Stimulated activated CD4-positive, alpha-beta T cell treated with anti-CD3 and anti-CD28 coated beads, Interleukin-2, amount 100 ng/mL, for 24 hours (primary cell): ENCODE measurements at regions not wholly inside any gene's neighbourhood (a gene's known extent, or its start where the extent isn't known, plus 50 kb on each side); places are given as distances from the start of the nearest gene placed in this dataset.

Experiments
- DNase-seq, 2 donors: peaks; one replicate each; pipeline ENCODE4 v3.0.0-alpha.2; 2020

DNA sequence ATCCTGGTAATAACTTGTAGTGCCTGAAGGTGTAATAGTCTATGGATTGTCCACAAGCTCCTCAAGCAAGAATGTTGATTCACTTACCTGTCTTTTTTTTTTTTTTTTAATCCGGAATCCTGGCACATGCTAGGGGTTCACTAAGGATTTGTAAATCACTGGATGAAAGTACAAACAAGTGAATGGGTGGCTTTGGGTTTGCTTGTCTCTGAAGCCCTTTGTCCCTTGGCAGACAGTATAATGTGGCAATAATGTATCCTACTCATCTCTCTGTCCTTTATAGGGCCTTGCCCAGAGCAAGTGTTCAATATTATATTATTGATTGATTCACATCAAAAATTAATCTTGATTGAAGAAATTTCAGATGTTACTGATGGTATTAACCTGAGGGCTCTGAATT, 334.0 kb upstream of the CPEB2 start:
- no peak for DNase-seq

DNA sequence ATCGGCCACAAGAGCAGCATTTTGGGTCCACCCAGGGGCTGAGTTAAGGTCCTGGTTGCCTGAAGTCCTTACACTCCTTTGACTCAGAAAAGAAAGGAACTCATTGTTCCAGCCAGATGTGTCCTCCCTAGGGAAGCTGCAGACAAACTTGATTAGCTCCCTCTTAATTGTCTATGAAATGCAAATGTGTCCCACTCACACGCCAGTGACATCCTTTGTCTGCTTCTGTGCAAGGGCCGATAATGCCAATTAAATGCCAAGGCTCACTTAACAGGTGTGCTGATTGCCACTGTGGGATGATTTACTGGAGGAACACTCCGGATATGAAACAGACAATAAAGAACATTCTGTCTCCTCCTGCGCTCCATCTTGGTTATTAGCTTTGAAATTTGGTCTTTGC, 332.9 kb upstream of the CPEB2 start:
- DNase-seq, result no peak

DNA sequence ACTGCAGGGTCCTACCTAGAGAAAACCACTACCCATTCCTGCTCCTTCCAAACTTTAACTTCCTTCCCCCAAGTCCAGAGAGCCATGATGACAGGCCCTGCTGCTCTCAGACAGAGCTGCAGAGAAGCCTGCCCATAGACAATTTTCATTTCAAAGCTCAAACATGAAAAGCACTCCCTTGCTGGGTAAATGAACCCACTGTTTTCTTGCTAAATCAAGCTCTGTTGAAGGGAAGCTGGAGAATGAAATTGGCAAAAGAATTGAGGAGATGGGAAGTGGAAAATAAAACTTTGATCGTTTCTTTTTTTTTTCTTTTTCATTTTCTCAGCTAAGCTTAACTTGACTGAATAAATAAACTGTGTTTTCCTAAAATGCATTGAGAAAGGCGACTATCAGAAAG, 331.1 kb upstream of the CPEB2 start:
- no peak for DNase-seq

DNA sequence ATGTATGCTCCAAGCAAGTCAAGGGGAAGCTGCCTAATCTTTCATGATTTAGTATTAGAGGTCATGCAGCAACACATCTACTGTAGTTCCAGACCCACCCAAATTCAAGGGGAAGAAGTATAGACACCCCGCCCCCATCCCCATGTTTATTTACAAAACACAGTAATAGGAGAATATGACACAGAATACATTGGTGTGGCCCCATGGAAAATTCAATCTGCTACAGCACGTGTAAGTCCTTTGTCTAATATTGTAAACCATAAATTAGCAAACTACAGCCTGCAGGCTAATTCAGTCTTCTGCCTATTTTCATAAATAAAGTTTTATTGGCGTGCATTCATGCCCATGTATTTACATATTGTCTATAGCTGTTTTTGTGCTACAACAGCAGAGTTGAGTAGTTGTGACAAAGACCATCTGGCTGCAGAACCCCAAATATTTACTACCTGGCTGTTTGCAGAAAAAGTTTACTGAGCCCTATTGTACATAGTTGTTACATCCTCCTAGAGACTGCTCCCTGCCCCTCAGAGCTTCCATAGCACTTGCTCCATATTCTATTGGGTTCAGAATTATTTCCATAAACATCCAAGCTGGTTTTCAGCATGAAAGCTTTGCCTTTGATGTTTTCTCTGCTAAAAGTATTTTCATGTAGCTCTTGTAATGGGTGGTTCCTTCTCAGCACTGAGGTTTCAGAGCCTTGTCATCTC, 326.8 kb upstream of the CPEB2 start:
- DNase-seq, result no peak

DNA sequence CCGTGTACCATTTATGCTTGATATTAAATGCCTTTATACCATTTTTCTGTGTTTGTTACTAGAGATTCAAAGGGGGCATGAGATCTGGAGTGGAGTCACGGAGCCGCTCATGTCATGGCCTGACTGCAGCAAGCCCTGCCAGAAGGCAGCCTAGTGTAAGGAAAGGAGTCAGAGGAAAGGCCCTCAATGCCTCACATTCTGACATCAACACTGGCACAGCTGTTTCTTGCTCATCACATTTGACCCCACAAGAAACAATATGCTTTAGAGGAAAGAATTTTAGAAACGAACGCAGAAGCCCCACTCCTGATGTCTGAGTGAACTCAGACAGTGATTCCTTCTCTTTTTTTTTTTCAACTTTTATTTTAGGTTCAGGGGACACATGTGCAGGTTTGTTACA, 322.4 kb upstream of the CPEB2 start:
- DNase-seq, result no peak

DNA sequence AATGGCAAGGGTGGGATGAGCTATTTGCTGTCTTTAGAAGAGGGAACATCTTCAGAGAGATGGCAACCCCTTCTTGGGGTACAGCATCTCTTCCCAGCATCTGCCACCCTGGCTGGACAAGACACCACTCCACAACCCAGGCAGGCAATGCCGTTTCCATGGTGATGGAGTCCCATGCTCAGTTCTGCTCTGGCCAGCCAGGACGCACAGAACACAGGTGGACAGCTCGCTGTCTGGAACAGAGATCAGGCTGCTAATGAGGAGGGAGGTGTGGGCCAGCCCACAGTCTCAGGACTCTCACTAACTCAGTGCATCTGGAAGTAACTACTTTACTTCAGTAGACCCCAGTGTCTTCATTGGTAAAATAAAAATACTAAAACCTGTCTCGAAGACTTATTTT, 321.0 kb upstream of the CPEB2 start:
- no peak for DNase-seq

DNA sequence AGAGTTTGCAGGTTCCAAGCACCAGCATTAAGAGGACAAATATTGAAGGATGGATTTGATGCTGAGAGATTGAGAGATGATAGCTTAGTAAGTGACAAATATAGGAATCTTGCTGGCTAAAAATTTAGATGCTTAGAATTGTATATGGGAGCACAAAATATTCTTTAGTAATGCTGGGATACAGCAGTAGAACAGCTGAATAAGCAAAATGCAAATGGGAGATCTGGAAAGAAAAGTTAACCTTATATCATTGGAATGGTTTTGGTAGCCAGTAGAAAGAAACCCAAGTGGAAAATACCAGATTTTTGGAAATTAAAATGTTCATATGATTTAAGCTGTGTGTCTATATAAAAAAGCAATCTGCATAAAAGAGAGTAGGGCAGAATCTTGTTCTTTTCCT, 308.6 kb upstream of the CPEB2 start:
- no peak for DNase-seq

DNA sequence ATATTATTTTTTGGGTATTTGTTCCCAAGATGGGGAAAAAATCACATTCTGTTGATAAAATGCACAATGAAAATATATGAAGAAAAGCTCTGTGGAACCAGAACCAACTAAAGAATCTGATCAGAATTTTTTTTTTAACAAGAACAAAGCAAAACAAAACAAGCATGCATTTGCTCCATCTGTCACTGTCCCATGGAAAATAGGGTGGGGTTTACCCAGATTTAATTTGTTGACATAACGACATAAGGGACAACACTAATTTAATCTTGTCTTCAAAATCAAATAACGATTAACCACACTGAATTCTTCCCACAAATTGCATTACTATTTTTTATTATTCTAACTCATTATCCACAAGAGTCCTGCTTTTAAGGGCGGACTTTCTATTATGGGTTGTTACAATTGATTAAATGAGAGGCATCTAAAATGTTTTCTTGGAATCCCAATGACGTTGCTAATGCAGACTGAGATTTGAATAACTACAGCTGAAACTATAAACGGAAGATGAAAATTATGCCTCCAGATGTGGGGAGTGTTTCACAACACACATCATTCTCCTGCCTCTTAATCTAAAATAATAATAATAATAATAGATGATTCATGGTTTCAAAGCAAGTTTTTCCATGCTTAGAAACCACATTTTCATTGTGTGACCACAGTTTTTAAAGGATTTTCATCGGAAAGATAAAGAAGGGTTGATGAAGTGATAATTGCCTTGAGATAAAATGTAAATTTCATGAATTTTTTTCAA, 307.0 kb upstream of the CPEB2 start:
- DNase-seq, result no peak

DNA sequence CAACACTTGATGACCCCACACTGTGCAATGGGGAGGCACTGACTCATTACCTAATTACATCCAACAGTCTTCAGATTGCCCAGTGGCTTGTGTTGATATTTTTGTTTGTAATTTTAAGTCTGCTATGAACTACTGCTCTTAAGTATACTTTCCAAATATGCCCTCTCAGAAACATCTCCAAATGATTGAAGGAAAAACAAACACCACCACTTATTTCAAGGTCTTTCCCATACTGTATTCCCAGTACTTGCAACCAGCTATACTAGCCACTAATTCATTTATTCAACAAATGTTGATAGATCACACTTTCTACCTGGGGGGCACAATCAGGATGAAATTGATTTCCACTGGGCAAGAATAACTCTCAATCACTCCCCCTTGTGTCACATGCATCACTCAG, 302.2 kb upstream of the CPEB2 start:
- no peak for DNase-seq

DNA sequence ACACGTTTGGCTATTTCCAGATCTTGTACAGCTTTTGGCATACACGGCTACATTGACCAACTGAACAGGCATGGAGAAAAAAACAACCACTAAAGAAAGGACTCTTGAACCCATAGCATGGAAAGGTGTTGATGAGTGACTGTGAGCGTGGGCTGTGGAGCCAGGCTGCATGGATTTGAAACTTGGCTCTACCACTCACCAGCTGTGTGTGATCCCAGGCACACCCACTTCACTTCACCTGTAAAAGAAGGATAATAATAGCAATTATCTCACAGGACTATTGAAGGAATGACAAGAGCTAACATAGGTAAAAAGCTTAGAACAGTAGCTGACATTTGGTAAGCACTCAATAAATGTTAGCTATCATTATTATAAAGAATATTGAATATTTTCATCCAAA, 301.7 kb upstream of the CPEB2 start:
- no peak for DNase-seq

DNA sequence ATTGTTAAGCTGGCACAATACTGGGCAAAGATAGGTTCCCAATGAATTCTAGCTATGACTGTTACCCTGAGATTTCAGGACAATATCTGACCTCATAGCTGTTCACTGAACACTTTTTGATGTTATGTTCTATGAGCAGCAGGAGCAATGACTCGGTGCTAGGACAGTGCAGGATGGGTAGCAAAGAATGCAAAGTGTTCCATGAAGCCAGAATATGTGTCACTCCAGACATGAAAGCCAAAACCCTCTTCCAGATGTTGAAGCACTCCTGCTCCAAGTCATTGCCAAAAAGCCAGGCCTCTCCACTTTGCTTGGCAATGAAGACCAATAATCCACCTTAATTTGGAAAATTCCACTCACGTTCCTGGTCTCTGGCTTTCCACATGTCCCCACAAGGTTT, 300.9 kb upstream of the CPEB2 start:
- no peak for DNase-seq

DNA sequence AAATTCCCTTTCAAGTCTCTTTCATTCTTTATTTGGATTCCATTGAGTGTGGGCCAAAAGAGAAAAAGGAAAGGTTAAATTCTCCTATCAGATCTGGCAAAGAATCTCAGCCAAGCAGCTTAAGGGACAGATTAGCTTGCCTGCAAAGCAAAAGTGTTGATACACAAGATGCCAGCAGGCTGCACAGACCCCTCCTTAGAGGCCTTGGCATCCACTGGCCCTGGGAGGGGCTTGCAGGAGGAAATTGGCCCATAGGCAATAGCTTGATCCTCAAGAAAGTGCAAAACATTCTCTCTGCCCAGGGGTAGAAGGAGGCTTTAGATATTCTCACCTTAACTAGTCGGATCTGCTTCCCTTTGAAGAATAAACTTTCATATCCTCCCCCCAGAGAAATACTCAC, 300.4 kb upstream of the CPEB2 start:
- no peak for DNase-seq

DNA sequence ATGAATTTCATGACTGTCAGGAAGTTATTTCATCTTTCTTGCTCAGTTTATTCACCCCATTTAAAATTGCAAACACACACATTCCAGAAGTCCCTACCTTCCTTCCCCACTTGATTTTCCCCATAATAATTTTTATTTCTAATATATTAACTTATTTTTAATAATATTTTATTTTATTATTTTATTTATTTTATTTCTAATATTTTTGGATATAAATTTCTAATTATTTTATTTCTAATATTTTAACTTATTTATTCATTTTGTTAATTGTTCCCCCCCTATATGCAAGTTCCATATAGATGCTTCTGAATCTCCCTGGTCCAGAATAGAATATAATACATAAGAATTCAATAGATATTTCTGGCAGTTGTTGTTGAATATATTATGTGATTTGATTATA, 293.7 kb upstream of the CPEB2 start:
- DNase-seq, result no peak

DNA sequence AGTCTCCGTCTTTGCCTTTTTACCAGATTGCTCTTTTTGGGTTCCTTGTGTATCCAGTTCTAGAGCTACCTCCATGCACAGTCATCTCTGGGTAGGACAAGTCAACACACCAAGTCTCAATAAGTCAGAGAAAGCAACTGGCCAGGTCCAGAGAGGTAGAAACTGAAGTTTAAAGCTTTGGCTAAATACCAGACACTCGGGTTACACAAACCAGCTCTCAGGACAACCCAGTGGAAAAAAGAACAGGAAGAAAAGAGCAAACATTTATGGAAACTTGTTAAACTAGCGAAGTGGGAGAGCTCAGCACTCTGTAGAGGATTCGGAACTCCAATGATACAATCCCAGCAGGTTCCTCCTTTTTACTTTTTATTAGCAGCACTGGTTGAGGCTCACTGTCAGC, 291.0 kb upstream of the CPEB2 start:
- DNase-seq, result no peak

DNA sequence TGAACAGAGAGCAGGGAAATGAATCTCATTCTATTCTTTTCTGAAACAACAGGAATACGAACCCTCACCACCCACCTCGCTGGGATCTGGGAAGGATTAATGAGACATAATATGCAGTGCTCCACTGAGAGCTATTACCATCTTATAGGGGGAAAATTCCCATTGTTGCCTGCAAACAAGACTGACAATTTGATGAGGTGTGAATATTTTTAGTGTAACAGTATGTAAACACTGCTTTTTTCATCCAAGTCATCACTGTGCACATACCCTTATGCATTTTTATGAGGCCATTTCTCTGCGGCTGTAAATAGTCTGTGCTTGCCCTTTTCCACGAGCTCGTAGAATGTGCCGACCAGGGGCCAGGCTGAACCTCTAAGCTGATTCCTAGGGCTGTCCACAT, 285.6 kb upstream of the CPEB2 start:
- DNase-seq, result no peak

DNA sequence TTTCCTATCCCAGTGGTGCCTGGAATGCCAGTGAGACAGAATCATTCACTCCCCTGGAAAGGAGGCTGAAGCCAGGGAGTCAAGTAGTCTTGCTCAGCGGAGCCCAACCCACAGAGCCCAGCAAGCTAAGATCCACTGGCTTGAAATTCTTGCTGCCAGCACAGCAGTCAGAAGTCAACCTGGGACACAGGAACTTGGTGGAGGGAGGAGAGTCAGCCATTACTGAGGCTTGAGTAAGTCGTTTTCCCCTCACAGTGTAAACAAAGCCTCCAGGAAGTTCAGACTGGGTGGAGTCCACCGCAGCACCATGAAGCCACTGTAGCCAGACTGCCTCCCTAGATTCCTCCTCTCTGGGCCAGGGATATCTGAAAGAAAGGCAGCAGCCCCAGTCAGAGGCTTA, 283.2 kb upstream of the CPEB2 start:
- DNase-seq, result no peak

DNA sequence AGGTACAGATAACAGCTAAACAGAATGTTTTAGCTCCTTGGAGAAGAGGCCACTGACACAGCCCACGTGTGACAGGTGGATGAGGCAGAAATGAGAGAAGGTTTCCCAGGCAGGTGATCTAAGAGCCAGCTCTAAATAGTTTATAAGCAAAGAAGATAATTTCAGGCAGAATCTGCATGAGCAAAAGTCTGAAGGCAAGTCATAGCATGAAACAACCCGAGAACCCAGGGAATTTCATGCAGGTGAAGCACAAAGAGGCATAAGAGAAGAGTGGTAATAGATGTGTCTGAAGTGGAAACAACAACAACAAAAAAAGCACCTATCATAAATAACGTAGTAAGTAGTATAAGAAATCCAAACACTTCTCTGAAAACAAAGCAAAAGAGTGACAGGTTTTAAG, 275.8 kb upstream of the CPEB2 start:
- no peak for DNase-seq

DNA sequence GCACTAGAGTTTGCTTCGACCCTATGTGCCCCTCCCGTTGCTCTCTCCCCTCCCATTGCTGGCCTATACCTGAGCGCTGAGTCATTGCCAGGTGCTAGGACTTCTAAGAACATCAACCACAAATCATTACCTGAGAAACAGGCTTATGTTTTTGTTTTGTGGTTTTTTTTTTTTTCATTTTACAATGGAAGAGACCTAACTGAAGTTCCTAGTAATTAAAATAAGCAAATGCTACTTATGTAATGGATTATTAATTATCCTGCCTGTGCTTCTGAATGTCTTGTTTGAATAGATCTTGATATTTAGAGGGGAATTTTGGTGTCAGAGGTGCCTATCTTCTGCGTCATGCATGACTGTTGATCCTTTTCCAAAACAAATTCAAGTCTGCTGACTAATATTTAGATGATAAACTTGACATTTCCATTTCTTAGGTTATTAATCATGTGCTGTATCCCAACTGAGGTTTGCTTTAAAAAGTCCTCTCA, 275.4 kb upstream of the CPEB2 start:
- no peak for DNase-seq

DNA sequence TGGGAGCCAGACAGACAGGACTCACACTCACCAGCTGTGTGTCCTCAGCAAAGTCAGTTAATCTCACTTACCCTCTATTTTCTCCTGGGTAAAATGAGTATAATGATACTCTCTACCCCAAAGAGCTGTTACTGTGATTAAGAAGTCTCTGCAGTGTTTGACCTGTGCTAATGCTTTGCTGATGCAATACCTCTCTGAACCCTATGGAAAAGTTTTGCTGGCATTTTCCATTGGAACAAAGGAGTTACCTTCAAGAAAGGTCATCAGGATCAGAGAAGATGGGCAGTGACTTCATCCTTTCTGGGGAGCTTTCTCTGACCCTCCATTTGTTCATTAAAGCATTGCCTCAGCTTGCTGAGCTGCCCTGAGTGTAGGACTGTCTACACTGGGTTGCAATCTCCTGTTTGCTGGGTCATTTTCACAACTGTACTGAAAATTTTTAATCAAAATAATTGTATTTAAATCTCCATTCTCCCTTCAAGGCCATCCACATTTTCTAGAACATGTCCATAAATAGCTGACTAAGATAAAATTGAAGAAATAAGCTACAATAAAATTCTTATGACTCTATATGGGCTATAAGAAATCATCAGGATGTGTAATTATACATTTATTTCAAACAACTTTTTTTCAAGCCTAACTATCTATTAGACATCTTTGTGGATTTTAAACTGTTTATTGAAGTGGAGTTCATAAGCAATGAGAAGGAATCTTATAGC, 272.8 kb upstream of the CPEB2 start:
- no peak for DNase-seq

DNA sequence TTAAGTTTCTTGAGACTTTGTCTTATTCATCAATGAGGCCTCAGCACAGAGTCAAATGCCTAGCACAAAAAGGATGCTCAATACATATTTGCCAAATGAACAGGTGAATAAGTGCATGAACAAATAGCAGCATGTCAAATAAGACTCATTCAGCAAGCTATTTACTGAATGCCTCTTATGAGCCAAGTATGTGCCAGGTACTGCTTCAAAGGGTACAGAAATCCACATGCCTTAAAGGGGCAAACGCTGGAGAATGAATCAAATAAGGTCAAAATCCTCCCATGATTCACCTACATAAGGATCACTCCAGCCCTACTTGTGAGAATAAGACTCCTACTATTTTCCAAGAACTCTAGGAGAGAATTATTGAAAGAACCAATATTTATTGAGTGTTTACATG, 260.2 kb upstream of the CPEB2 start:
- no peak for DNase-seq

DNA sequence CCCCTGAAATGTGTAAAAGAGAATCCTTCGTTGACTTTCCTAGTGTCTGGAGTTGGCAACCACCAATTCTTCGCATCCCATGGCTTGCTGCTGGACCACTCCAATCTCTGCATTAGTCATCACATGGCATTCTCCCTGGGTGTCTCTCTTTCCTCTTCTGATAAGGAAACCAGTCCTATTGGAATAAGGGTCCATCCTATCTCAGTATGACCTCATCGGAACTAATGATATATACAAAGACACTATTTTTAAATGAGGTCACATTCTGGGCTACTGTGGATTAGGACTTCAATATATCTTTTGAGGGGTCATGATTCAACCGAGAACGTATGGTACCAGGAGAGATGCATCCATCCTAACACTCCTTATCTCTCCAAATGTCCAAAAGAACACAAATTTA, 259.1 kb upstream of the CPEB2 start:
- DNase-seq, result no peak

DNA sequence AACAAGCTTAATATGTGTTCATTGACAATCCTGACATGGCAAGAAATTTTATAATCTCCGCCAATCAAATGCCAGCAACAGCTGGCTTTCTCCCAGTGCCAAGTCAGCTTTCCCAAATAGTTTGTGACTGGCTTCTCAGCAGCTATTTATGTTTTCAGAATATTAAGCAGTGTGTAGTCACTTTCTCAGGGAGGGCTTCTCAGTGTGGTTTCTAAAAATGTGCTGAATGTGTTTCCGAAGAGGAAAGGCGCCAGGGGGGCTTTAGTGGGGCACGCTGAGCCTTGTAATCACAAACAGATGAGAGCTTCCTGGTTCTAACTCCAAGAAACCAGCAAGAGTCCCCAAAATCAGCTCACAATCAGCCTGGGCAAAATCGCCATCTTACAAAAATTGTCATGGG, 258.7 kb upstream of the CPEB2 start:
- DNase-seq, result no peak

DNA sequence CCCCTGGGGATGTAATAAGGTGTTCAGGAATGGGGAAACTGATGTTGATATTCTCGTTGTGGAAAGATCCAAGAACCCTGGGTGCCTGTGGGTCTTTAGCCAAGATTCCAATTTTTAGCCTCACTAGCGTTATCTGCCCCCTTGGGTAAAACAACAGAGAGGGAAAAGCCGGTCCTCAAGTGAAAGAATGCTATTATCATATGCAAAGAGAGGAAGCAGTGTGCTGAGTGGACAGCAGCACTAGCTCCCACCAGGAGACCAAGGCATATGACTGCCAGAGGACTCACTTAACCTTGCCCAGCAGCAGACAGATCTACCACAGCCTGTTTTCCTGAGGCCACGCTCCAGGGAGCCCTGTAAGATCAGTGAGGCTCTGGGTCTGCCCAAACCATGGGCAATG, 257.9 kb upstream of the CPEB2 start:
- DNase-seq, result no peak

DNA sequence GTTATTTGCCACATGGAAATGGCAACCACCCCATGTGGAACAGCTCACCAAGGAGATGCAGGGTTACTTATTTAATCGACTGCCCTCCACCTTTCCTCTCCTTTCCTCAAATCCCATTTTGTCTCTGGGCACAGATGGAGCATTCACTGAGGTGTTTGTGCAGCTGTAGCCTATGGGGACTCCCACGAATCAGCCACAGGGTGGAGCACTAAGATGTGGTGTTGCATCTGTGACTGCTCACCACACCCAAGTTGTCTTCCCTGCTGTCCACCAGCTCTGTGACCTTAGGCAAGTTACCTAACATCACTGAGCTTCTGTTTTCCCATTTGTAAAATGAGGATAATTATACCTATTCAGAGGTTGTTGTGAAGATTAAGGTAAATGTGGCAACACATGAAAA, 252.4 kb upstream of the CPEB2 start:
- DNase-seq, result peak; percentile 10 to 18
